ENCODE measurements at regions not wholly inside any gene's neighbourhood (a gene's known extent, or its start where the extent isn't known, plus 50 kb on each side); places are given as distances from the start of the nearest gene placed in this dataset.

- H3K27me3 ChIP-seq (ENCODE audit: control insufficient read depth, insufficient read depth, low read length): peaks cover 3% of the 10 kb centered on the region
- CTCF ChIA-PET: no interaction called here
- TF ChIP-seq CTCF (IDR thresholded peaks at IDR 0.05; ENCODE audit: insufficient read depth, low read depth, low read length): no peak
- POLR2A ChIA-PET: no interaction called here
- no peaks in the 10 kb centered on the region; the same call in 1 of the 2 replicates for H3K36me3 ChIP-seq (ENCODE audit: control insufficient read depth, insufficient read depth, low read length)
- no peak for DNase-seq (ENCODE audit: low read depth)
- no peak overlapping the region for H3K4me3 ChIP-seq (ENCODE audit: low read depth, low read length)
Observed at GRCh38 chr6:142518761-142519160, 217.0 kb downstream of the ADGRG6 start.

GRCh38 chr6:142521791-142522190, 220.0 kb downstream of the ADGRG6 start:
- Histone ChIP-seq H3K4me3 (ENCODE audit: low read depth, low read length) (no peak overlapping the region), H3K27me3 (ENCODE audit: control insufficient read depth, insufficient read depth, low read length) (peaks cover 8% of the 10 kb centered on the region), H3K36me3 (ENCODE audit: control insufficient read depth, insufficient read depth, low read length) (no peaks in the 10 kb centered on the region; the same call in 1 of the 2 replicates)
- no peak for TF ChIP-seq CTCF (IDR thresholded peaks at IDR 0.05; ENCODE audit: insufficient read depth, low read depth, low read length)
- no peak for DNase-seq (ENCODE audit: low read depth)
- POLR2A ChIA-PET: no interaction called here
- CTCF ChIA-PET: no interaction called here

- ChIA-PET CTCF (interaction anchor here (0.6 kb wide), 1 partner anchor 887 kb away, joined by 4 read pairs; no protein-coding TSS in a partner anchor), POLR2A (interaction anchor here (0.7 kb wide), 1 partner anchor 892 kb away, joined by 3 read pairs; no protein-coding TSS in a partner anchor)
- TF ChIP-seq CTCF (IDR thresholded peaks at IDR 0.05; ENCODE audit: insufficient read depth, low read depth, low read length): no peak
- no peak overlapping the region for H3K4me3 ChIP-seq (ENCODE audit: low read depth, low read length)
- no peak for DNase-seq (ENCODE audit: low read depth)
- H3K27me3 ChIP-seq (ENCODE audit: control insufficient read depth, insufficient read depth, low read length): peaks cover 8% of the 10 kb centered on the region
- no peaks in the 10 kb centered on the region; the same call in 1 of the 2 replicates for H3K36me3 ChIP-seq (ENCODE audit: control insufficient read depth, insufficient read depth, low read length)
Observed at GRCh38 chr6:142523515-142524375, 221.9 kb downstream of the ADGRG6 start.

- H3K4me3 ChIP-seq (ENCODE audit: low read depth, low read length): no peak overlapping the region
- no peak for TF ChIP-seq CTCF (IDR thresholded peaks at IDR 0.05; ENCODE audit: insufficient read depth, low read depth, low read length)
- H3K36me3 ChIP-seq (ENCODE audit: control insufficient read depth, insufficient read depth, low read length): no peaks in the 10 kb centered on the region
- ChIA-PET POLR2A (no interaction called here), CTCF (no interaction called here)
- H3K27me3 ChIP-seq (ENCODE audit: control insufficient read depth, insufficient read depth, low read length): peaks cover 3% of the 10 kb centered on the region
- no peak for DNase-seq (ENCODE audit: low read depth)
Observed at GRCh38 chr6:142530566-142530965, 228.8 kb downstream of the ADGRG6 start.

GRCh38 chr6:142531727-142532126, 229.9 kb downstream of the ADGRG6 start:
- Histone ChIP-seq H3K36me3 (ENCODE audit: control insufficient read depth, insufficient read depth, low read length) (no peaks in the 10 kb centered on the region), H3K4me3 (ENCODE audit: low read depth, low read length) (no peak overlapping the region), H3K27me3 (ENCODE audit: control insufficient read depth, insufficient read depth, low read length) (peaks cover 1% of the 10 kb centered on the region; the same call in 1 of the 2 replicates)
- POLR2A ChIA-PET: no interaction called here
- no peak for TF ChIP-seq CTCF (IDR thresholded peaks at IDR 0.05; ENCODE audit: insufficient read depth, low read depth, low read length)
- DNase-seq (ENCODE audit: low read depth): no peak
- CTCF ChIA-PET: no interaction called here
